ENCODE measurements at regions not wholly inside any gene's neighbourhood (a gene's known extent, or its start where the extent isn't known, plus 50 kb on each side); places are given as distances from the start of the nearest gene placed in this dataset.

DNA sequence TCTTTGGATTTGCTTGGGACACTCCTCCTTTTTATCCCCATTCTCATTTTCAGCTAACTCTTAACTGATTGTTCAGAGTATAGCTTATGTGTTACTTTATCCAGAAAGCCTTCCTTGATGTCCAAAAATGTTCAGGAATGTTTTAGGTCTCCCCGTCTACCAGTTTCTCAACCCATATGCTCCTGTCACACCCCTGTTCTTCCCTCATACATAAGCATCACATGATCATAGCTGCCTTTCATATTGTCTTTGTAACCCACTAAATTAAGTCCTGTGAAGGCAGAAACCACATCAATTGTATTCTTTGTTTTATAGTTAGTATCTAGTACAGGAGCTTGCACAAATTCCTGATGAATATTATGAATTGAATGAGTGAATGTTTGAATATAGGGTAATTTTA is 321.9 kb upstream of the ACTBL2 start:
- TF ChIP-seq CTCF (IDR thresholded peaks at IDR 0.05) (no peak), POLR2AphosphoS5 (IDR thresholded peaks at IDR 0.05) (no peak)
